Cardiac muscle cell (in vitro differentiated cells and primary cell): ENCODE measurements at regions not wholly inside any gene's neighbourhood (a gene's known extent, or its start where the extent isn't known, plus 50 kb on each side); places are given as distances from the start of the nearest gene placed in this dataset.
"Not testable (repeated sequence)": the region's sequence is repeated elsewhere in the genome, so short reads cannot be mapped to it uniquely, and the experiment has no call there.

Source experiments
- DNase-seq, 2 donors: peaks; one replicate each; pipeline versions ENCODE4 v3.0.0 to v3.0.0-alpha.2; 2010 to 2017; ENCODE audit warnings: low read depth in 1 of 2, low spot score in 1 of 2
- H3K27ac ChIP-seq: fragments of 200-600 bp; sonication (generic); 2 replicates; pipeline ENCODE4 v1.5.1; 2016
- H3K27me3 ChIP-seq: fragments of 200-600 bp; sonication (generic); 2 replicates; pipeline ENCODE4 v1.6.0; 2016; ENCODE audit warnings: control low read depth
- H3K36me3 ChIP-seq: fragments of 200-600 bp; sonication (generic); 2 replicates; pipeline ENCODE4 v1.5.1; 2016; ENCODE audit warnings: control low read depth
- H3K4me1 ChIP-seq: fragments of 200-600 bp; sonication (generic); 2 replicates; pipeline ENCODE4 v1.8.1; 2017; ENCODE audit warnings: low read depth, mild to moderate bottlenecking, mixed run types
- H3K4me3 ChIP-seq: fragments of 200-600 bp; sonication (generic); 2 replicates; pipeline ENCODE4 v1.5.1; 2016; ENCODE audit warnings: mild to moderate bottlenecking
- H3K9me3 ChIP-seq: fragments of 200-600 bp; sonication (generic); 2 replicates; pipeline ENCODE4 v1.5.1; 2017; ENCODE audit warnings: low read depth, mild to moderate bottlenecking, control low read depth
- CTCF ChIP-seq: IDR thresholded peaks from 2 replicates; pipeline ENCODE4 v1.5.1; 2012; ENCODE audit warnings: low read depth, mild to moderate bottlenecking, low read length

DNA sequence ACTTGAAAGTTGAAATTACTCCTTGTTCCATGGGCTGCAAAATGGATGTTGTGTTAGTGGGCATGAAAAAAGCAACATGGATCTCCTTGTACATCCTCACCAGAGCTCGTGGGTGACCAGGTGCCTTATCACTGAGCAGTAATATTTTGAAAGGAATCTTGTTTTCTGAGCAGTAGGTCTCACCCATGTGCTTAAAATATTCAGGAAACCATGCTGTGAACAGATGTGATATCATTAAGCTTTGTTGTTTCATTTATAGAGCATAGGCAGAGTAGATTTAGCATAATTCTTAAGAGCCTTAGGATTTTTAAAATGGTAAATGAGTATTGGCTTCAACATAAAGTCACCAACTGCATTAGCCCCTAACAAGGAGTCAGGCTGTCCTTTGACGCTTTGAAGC is 316.6 kb downstream of the TYW1 start:
- no peak for DNase-seq
- TF ChIP-seq CTCF: no peak
- H3K27me3 ChIP-seq: no peaks in the 10 kb centered on the region
- H3K4me3 ChIP-seq: no peak overlapping the region
- peaks cover 45% of the 10 kb centered on the region for H3K36me3 ChIP-seq
- H3K27ac ChIP-seq: no peak overlapping the region
- no peaks in the 10 kb centered on the region for H3K9me3 ChIP-seq
- H3K4me1 ChIP-seq: no peaks in the 10 kb centered on the region

DNA sequence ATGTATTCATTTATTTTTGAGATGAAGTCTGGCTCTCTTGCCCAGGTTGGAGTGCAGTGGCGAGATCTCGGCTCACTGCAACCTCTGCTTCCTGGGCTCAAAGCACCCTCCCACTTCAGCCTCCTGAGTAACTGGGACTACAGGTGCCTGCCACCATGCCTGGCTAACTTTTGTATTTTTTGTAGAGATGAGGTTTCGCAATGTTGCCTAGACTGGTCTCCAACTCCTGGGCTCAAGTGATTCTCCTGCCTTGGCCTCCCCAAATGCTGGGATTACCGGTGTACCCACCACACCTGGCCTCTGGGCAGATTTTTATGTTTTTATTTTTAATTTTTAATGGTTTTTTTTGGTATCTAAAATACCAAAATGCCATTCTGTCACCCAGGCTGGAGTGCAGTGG is 320.3 kb downstream of the TYW1 start:
- not testable (repeated sequence) for H3K27ac ChIP-seq, H3K4me3 ChIP-seq, DNase-seq, H3K4me1 ChIP-seq, H3K27me3 ChIP-seq, H3K9me3 ChIP-seq
- H3K36me3 ChIP-seq: peaks cover 24% of the 10 kb centered on the region

DNA sequence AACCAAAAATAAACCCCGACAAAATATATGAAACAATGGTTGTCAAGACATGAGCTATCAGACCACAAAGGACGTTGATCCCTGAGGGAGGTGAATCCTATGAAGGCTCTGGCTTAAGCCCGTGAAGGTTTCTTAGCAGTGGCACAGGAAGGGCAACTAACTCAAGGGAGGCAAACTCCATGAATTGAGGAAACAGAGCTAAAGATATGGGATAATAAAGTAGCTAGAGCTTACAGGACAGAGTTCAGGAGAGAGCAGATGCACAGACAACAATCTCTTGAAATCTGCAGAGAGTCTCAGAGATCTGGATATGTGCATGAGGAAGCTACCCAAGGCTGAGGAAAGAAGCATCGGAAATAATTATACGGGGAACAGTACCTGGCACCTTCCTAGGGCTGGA is 331.6 kb downstream of the TYW1 start:
- H3K4me1 ChIP-seq, H3K9me3 ChIP-seq, DNase-seq, H3K36me3 ChIP-seq, H3K27me3 ChIP-seq, H3K4me3 ChIP-seq, H3K27ac ChIP-seq: not testable (repeated sequence)

GRCh38 chr7:67335165-67335564 is 338.5 kb downstream of the TYW1 start:
- H3K27me3 ChIP-seq, H3K27ac ChIP-seq, H3K36me3 ChIP-seq, DNase-seq, H3K4me1 ChIP-seq, H3K4me3 ChIP-seq, H3K9me3 ChIP-seq: not testable (repeated sequence)

GRCh38 chr7:67335663-67336062 is 339.0 kb downstream of the TYW1 start:
- not testable (repeated sequence) for H3K9me3 ChIP-seq, H3K27ac ChIP-seq, H3K36me3 ChIP-seq, H3K4me1 ChIP-seq, DNase-seq, H3K4me3 ChIP-seq, H3K27me3 ChIP-seq

DNA sequence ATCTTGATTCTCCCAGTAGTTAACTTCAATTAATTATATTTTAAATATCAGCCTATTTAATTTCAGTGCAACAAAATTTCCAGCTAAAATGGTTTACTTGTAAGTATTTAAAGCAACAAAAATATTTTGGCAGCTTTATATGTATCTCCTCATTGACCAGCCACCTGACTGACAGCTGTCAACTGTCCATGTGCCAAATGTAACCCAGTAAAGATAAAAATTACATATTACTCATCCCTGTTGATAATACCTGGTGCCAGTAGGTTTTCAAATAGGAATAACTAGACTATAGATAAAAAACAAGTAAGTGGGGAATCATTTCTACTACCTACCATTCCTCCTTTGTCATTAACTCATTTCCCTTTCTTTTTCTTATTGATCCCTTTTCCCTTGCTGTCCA is 341.9 kb downstream of the TYW1 start:
- not testable (repeated sequence) for H3K27me3 ChIP-seq, DNase-seq, H3K4me1 ChIP-seq, H3K9me3 ChIP-seq, H3K36me3 ChIP-seq, H3K27ac ChIP-seq, H3K4me3 ChIP-seq

GRCh38 chr7:67341153-67341768 is 344.6 kb downstream of the TYW1 start:
- no peak for DNase-seq

GRCh38 chr7:67343114-67343513 is 346.5 kb downstream of the TYW1 start:
- no peak for DNase-seq
- H3K36me3 ChIP-seq: no peaks in the 10 kb centered on the region
- H3K9me3 ChIP-seq: no peaks in the 10 kb centered on the region
- no peak overlapping the region for H3K27ac ChIP-seq
- no peaks in the 10 kb centered on the region for H3K4me1 ChIP-seq
- no peak overlapping the region for H3K4me3 ChIP-seq
- no peak for TF ChIP-seq CTCF
- H3K27me3 ChIP-seq: no peaks in the 10 kb centered on the region

More at GRCh38 chr7:67341153-67341768, 344.6 kb downstream of the TYW1 start:
- no peaks in the 10 kb centered on the region for H3K27me3 ChIP-seq
- no peak for TF ChIP-seq CTCF
- H3K4me1 ChIP-seq: no peaks in the 10 kb centered on the region
- H3K36me3 ChIP-seq: no peaks in the 10 kb centered on the region
- no peak overlapping the region for H3K4me3 ChIP-seq
- H3K9me3 ChIP-seq: no peaks in the 10 kb centered on the region
- H3K27ac ChIP-seq: no peak overlapping the region
